Loucy (cell line): ENCODE measurements at regions not wholly inside any gene's neighbourhood (a gene's known extent, or its start where the extent isn't known, plus 50 kb on each side); places are given as distances from the start of the nearest gene placed in this dataset.

Experiments
- EZH2phosphoT487 ChIP-seq: fragments of 200-600 bp; IDR thresholded peaks from 2 replicates; pipeline ENCODE4 v1.6.1; 2018; ENCODE audit warnings: antibody characterized with exemption, mild to moderate bottlenecking, moderate library complexity, borderline replicate concordance
- TF ChIP-seq, protein P1 (sequence below): fragments of 200-600 bp; sonication (generic); conservative IDR thresholded peaks from 2 replicates; pipeline ENCODE4 v1.5.1; 2014; ENCODE audit warnings: mild to moderate bottlenecking, antibody characterized with exemption, low read length

DNA sequence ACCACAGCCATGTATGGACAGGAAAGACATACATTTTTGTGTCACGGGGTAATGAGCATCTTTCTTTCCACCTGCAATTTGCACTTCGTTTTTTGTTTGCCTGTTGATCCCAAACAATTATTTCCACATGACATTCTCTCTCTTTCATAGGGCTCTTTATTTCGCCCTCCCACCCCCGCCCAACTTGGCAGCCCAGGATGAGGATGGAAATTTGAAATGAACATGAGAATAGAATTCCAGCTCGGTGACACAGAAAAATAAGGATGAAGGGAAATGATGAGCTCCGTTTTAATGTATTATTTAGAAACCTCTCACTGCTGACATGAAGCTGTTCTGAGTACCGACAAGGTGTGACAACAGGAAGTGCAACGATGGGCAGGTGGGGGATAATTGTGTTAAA, 443.3 kb downstream of the SOCS6 start:
- TF ChIP-seq, protein P1, sequence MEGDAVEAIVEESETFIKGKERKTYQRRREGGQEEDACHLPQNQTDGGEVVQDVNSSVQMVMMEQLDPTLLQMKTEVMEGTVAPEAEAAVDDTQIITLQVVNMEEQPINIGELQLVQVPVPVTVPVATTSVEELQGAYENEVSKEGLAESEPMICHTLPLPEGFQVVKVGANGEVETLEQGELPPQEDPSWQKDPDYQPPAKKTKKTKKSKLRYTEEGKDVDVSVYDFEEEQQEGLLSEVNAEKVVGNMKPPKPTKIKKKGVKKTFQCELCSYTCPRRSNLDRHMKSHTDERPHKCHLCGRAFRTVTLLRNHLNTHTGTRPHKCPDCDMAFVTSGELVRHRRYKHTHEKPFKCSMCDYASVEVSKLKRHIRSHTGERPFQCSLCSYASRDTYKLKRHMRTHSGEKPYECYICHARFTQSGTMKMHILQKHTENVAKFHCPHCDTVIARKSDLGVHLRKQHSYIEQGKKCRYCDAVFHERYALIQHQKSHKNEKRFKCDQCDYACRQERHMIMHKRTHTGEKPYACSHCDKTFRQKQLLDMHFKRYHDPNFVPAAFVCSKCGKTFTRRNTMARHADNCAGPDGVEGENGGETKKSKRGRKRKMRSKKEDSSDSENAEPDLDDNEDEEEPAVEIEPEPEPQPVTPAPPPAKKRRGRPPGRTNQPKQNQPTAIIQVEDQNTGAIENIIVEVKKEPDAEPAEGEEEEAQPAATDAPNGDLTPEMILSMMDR: no peak
- no peak for TF ChIP-seq EZH2phosphoT487
